ENCODE measurements at regions not wholly inside any gene's neighbourhood (a gene's known extent, or its start where the extent isn't known, plus 50 kb on each side); places are given as distances from the start of the nearest gene placed in this dataset.
"Not testable (repeated sequence)": the region's sequence is repeated elsewhere in the genome, so short reads cannot be mapped to it uniquely, and the experiment has no call there.

DNA sequence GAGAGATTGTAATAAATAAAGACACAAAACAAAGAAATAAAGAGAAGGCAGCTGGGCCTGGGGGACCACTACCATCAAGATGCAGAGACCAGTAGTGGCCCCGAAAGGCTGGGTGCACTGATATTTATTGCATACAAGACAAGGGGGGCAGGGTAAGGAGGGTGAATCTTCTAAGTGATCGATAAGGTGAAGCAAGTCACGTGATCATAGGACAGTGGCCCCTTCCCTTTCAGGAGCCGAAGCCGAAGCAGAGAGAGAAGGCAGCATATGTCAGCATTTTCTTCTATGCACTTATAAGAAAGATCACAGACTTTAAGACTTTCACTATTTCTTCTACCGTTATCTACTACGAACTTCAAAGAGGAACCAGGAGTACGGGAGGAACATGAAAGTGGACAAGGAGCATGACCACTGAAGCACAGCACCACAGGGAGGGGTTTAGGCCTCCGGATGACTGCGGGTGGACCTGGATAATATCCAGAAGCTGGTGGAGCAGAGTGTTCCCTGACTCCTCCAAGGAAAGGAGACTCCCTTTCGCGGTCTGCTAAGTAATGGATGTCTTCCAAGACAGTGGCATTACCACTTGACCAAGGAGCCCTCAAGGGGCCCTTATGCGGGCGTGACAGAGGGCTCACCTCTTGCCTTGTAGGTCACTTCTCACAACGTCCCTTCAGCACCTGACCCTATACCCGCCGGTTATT is 126.4 kb downstream of the RBM46 start:
- DNase-seq, result not testable (repeated sequence)

GRCh38 chr4:154908168-154908567 is 127.1 kb downstream of the RBM46 start:
- no peak for DNase-seq

- DNase-seq, result no peak
These were observed 130.0 kb downstream of the RBM46 start for GRCh38 chr4:154911097-154911496.

GRCh38 chr4:154911608-154912098 is 130.6 kb downstream of the RBM46 start:
- DNase-seq, result no peak

- no peak for DNase-seq
These were observed 135.0 kb downstream of the RBM46 start for GRCh38 chr4:154916068-154916467.

- DNase-seq, result no peak
These were observed 146.1 kb downstream of the RBM46 start for GRCh38 chr4:154927126-154927680.

DNA sequence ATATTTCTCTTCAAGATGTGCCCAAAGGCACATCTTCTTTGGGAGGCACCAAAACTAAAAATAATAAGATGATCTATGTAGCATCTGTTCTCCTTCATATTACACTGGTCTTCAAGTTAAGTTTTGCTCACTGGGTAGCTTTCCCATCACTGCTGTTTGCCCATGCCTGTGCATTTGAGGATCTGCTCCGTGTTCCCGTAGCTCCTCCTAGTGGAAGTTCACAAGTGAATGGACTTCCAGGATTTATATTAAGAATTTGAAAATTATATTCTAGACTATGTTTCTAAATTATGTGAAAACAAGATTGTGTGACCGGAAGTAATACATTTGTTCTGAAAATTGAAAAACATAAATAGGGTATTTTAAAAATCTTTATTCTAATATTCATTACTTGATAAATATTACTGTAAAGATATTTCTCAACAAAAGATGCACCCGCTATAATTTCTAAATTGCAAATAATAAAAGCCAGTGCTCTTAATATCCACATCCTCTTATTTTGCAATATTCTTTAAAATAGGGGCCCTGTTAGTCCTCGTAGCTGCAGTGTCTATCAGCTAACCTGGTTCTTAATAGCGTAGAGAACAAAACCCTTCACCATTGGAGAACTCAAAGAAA is 147.7 kb downstream of the RBM46 start:
- DNase-seq, result no peak

- no peak for DNase-seq
These were observed 155.8 kb downstream of the RBM46 start for GRCh38 chr4:154936873-154937272.

GRCh38 chr4:154939851-154940250 is 158.8 kb downstream of the RBM46 start:
- no peak for DNase-seq

GRCh38 chr4:154942176-154942575 is 161.1 kb downstream of the RBM46 start:
- no peak for DNase-seq

DNA sequence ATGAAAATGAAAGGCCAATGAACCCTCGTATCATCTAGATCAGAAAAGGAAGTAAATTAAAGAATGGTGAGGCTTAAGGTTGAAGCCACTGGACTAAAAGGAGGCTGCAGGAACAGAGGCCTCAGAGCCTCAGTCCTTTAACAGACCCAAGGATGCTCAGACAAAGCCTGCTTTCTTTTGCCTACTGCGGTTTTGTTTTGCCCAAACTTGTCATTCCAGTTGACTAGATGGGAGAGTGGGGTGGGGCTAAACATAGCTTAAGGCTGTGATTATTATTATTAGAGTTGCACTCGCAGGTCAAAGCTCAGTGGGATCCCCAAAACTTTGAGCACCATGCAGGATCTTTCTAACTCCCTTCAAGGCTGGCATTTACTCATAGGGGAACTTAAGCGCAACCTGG is 163.9 kb downstream of the RBM46 start:
- DNase-seq, result no peak

GRCh38 chr4:154946113-154946512 is 165.0 kb downstream of the RBM46 start:
- no peak for DNase-seq

GRCh38 chr4:154953691-154954090 is 172.6 kb downstream of the RBM46 start:
- no peak for DNase-seq

- DNase-seq, result no peak
These were observed 173.0 kb downstream of the RBM46 start for GRCh38 chr4:154954117-154954516.

- no peak for DNase-seq
These were observed 177.0 kb downstream of the RBM46 start for GRCh38 chr4:154958121-154958520.

DNA sequence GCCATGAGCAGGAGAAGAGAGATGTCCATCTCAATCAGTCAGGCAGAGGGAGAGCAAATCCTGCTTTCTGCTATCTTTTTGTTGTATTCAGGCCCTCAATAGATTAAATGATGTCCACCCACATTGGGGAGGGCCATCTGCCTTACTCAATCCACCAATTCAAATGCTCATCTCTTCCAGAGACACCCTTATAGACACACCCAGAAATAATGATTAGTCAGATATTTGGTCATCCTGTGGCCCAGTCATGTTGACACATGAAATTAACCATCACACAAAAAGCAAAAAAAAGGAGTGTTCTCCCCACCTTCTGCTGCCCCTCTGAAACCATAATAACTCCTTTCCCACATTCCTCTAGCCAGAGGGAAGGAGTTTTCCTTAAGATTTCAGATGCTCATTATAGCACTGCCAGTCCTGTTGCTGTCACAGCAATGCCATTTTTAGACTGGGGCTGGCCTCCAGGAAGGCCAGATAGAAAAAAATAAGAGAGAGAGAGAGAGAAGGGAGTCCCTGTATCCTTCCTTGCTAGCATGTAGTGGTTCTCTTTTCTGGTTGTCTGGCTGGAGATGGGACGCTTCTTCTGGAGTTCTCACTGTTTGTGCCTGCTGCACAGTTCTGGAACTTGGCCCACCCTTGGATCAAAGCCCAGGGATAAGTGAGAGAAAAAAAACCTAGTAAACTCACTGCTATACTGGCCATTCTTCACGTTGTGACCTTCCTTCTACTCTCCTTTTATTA is 177.7 kb downstream of the RBM46 start:
- DNase-seq, result no peak

DNA sequence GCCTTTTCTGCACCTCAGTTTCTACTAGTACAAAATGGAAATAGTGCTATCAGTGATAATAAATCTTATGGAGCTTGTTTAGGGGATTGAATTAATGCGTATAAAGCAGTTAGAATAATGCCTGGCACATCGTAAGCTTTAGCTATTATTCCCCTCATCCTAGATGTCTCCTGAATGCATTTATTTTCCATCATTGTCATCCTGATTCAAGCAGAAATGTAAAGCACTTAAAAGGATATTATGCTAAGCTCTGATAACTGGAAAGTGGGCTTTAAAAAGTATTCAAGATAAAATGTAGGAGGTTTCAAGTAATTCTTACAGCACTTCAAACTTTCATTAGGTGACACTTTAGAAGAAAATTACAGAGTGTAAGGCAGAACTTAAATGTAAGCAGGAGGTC is 178.7 kb downstream of the RBM46 start:
- no peak for DNase-seq

GRCh38 chr4:154960476-154960875 is 179.4 kb downstream of the RBM46 start:
- DNase-seq, result no peak

DNA sequence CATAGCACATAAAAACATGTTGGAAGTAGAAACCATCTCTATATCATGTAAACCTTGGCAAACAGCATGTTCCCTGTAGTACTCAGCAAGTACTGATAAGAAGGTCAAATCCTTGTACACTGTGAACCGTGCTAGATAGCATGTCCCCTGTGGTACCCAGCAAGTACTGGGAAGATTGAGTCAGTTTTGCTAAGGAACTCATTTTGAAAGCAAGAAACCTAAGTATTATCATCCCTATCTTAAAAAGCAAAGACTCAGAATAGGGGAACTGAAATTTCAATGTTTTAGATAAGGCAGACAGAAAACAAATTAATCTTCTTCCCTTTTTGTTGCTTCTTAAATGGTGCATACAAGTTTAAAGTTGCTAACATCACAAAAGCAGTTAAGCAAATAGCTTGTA is 180.2 kb downstream of the RBM46 start:
- DNase-seq, result no peak

- no peak for DNase-seq
These were observed 192.4 kb downstream of the RBM46 start for GRCh38 chr4:154973244-154974035.

GRCh38 chr4:154977228-154977627 is 196.2 kb downstream of the RBM46 start:
- DNase-seq, result no peak

DNA sequence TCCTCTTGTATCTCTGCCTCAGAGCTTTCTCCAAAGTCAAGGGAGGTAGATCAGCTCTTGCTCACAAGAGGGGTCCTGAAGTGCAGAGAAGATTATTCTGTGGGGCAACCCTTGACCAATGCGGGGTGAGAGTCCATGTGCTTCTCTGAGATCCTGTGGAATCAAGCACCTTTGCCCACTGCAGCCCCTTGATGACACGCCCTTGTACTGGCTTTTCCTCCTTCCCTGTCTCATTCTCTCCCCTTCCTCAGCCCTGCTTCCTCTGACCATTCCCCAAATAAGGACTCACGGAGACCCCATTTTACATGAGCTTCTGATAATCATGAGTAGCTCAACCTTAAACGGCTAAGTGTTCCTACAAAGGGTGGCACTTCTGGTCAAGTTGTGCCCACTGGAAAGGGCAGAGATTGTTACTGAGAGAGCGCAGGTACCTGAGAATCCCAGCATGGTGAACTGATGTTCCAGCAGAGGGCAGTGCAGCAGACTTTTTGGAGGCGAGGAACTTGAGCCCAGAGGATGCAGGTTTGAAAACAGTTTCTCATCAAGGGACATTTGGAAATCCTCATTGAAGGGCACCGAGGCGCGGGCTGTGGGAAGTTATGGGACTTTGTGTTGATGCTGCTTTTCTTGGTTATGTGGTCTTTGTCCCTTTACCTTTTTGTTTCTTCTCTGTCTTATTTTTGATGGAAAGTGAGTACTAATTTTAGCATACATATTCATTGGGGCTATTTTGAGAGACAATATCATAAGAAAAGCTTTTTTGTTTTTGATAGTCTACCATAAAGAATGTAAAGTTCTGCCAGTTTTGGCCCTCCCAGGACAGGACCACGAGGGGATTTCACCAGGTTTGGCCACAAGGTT is 201.3 kb downstream of the RBM46 start:
- peak; percentile 39 for DNase-seq

Data from NCI-H1048 (cell line).